GM12865 (cell line): ENCODE measurements at regions not wholly inside any gene's neighbourhood (a gene's known extent, or its start where the extent isn't known, plus 50 kb on each side); places are given as distances from the start of the nearest gene placed in this dataset.

Experiments
- DNase-seq: peaks from one replicate; pipeline ENCODE4 v3.0.0; 2010; ENCODE audit warnings: low read depth
- H3K4me3 ChIP-seq: 2 replicates; pipeline ENCODE4 v1.5.1; 2011; ENCODE audit warnings: mild to moderate bottlenecking, low read depth, low read length, control low read depth
- CTCF ChIP-seq: IDR thresholded peaks from 2 replicates; pipeline ENCODE4 v1.5.1; 2011; ENCODE audit warnings: low read length, control low read depth, low read depth, inconsistent platforms; ENCODE audit not compliant: insufficient read depth; ENCODE audit errors: missing control alignments

GRCh38 chr14:60563113-60563512 lies 54.2 kb downstream of the SIX6 start:
- no peak for TF ChIP-seq CTCF
- H3K4me3 ChIP-seq: no peak overlapping the region
- DNase-seq: no peak

GRCh38 chr14:60565211-60565610 lies 56.3 kb downstream of the SIX6 start:
- TF ChIP-seq CTCF: no peak
- DNase-seq: peak; percentile 19
- no peak overlapping the region for H3K4me3 ChIP-seq

GRCh38 chr14:60566101-60566500 lies 57.2 kb downstream of the SIX6 start:
- TF ChIP-seq CTCF: no peak
- H3K4me3 ChIP-seq: no peak overlapping the region
- no peak for DNase-seq

- DNase-seq: no peak
- no peak for TF ChIP-seq CTCF
- no peak overlapping the region for H3K4me3 ChIP-seq
These were observed 65.1 kb downstream of the SIX6 start for GRCh38 chr14:60573943-60574495.

- no peak for DNase-seq
- no peak overlapping the region for H3K4me3 ChIP-seq
- TF ChIP-seq CTCF: no peak
These were observed 66.1 kb downstream of the SIX6 start for GRCh38 chr14:60575008-60575407.

- no peak for DNase-seq
- TF ChIP-seq CTCF: no peak
- H3K4me3 ChIP-seq: no peak overlapping the region
These were observed 63.6 kb downstream of the SIX1 start for GRCh38 chr14:60585676-60586075.

- H3K4me3 ChIP-seq: no peak overlapping the region
- DNase-seq: no peak
- TF ChIP-seq CTCF: no peak
These were observed 59.8 kb downstream of the SIX1 start for GRCh38 chr14:60589442-60589841.
